Liver (tissue), 3 donors: ENCODE measurements at regions not wholly inside any gene's neighbourhood (a gene's known extent, or its start where the extent isn't known, plus 50 kb on each side); places are given as distances from the start of the nearest gene placed in this dataset.

Source experiments
- EGR1 ChIP-seq, 2 donors: IDR thresholded peaks; 2 replicates each; pipeline ENCODE4 v1.6.1; 2016 to 2018; ENCODE audit warnings: antibody characterized with exemption in 2 of 2, low read depth in 2 of 2
- FOXA1 ChIP-seq: IDR thresholded peaks from 2 replicates; pipeline ENCODE4 v1.6.1; 2016; ENCODE audit warnings: antibody characterized with exemption
- GABPA ChIP-seq, 2 donors: IDR thresholded peaks in 1 of 2; conservative IDR thresholded peaks in 1 of 2; 2 replicates each; pipeline ENCODE4 v1.6.1; 2016; ENCODE audit warnings: antibody characterized with exemption in 2 of 2, mild to moderate bottlenecking in 1 of 2, moderate library complexity in 1 of 2
- HNF4G ChIP-seq: IDR thresholded peaks from 2 replicates; pipeline ENCODE4 v1.6.1; 2016; ENCODE audit warnings: antibody characterized with exemption
- JUND ChIP-seq, 2 donors: IDR thresholded peaks; 2 replicates each; pipeline ENCODE4 v1.6.1; 2016; ENCODE audit warnings: antibody characterized with exemption in 2 of 2
- RXRA ChIP-seq, 2 donors: IDR thresholded peaks; 2 replicates each; pipeline ENCODE4 v1.6.1; 2017 to 2018; ENCODE audit warnings: antibody characterized with exemption in 2 of 2, mild to moderate bottlenecking in 1 of 2
- SP1 ChIP-seq: IDR thresholded peaks from 2 replicates; pipeline ENCODE4 v1.6.1; 2018; ENCODE audit warnings: antibody characterized with exemption, mild to moderate bottlenecking
- TAF1 ChIP-seq: conservative IDR thresholded peaks from 2 replicates; pipeline ENCODE4 v1.6.1; 2016; ENCODE audit warnings: antibody characterized with exemption, mild to moderate bottlenecking
- TF ChIP-seq, protein P1 (sequence below): fragments of 150-350 bp; IDR thresholded peaks from 2 replicates; pipeline ENCODE4 v1.5.1; 2017; ENCODE audit warnings: improper control_type of control experiment, low read depth, low read length; ENCODE audit not compliant: missing input control
- TF ChIP-seq, protein P2 (sequence below): IDR thresholded peaks from 2 replicates; pipeline ENCODE4 v1.6.1; 2016; ENCODE audit warnings: antibody characterized with exemption
- TF ChIP-seq, protein P3 (sequence below): IDR thresholded peaks from 2 replicates; pipeline ENCODE4 v1.6.1; 2016; ENCODE audit warnings: antibody characterized with exemption
- TF ChIP-seq, protein P4 (sequence below): IDR thresholded peaks from 2 replicates; pipeline ENCODE4 v1.6.1; 2016; ENCODE audit warnings: antibody characterized with exemption, mild to moderate bottlenecking
- TF ChIP-seq, protein P5 (sequence below): IDR thresholded peaks from 2 replicates; pipeline ENCODE4 v1.6.1; 2016; ENCODE audit warnings: antibody characterized with exemption
- donor health status: healthy.
- donor health status: healthy.

DNA sequence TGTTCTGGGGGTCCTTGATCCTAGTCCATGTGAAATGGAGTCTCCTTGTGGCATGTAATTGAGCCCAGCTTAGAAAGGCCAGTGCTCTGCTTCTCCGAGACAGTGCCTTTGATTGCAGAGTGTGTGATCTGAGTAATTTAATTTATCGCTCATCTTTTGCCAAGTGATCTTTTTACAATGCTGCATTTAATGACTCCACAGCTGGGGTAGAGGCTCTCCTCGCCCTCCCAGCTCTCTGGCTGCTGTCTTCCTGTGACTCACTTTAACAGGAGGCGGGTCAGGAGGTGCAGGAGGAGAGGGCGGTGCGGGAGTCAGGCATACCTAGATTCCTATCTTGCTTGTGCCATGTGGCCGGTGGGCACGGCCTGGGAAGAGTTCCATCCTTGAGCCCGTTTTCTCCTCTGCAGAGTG lies 113.4 kb upstream of the FOXF1 start:
- TF ChIP-seq, protein P1, sequence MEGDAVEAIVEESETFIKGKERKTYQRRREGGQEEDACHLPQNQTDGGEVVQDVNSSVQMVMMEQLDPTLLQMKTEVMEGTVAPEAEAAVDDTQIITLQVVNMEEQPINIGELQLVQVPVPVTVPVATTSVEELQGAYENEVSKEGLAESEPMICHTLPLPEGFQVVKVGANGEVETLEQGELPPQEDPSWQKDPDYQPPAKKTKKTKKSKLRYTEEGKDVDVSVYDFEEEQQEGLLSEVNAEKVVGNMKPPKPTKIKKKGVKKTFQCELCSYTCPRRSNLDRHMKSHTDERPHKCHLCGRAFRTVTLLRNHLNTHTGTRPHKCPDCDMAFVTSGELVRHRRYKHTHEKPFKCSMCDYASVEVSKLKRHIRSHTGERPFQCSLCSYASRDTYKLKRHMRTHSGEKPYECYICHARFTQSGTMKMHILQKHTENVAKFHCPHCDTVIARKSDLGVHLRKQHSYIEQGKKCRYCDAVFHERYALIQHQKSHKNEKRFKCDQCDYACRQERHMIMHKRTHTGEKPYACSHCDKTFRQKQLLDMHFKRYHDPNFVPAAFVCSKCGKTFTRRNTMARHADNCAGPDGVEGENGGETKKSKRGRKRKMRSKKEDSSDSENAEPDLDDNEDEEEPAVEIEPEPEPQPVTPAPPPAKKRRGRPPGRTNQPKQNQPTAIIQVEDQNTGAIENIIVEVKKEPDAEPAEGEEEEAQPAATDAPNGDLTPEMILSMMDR = no peak
- no peak for TF ChIP-seq TAF1
- TF ChIP-seq, protein P2, sequence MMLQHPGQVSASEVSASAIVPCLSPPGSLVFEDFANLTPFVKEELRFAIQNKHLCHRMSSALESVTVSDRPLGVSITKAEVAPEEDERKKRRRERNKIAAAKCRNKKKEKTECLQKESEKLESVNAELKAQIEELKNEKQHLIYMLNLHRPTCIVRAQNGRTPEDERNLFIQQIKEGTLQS = no peak
- no peak for TF ChIP-seq JUND (IDR thresholded peaks at IDR 0.05)
- no peak for TF ChIP-seq EGR1 (IDR thresholded peaks at IDR 0.05; ENCODE audit: low read depth in 2 of 2)
- no peak for TF ChIP-seq HNF4G
- no peak for TF ChIP-seq RXRA (IDR thresholded peaks at IDR 0.05)
- no peak for TF ChIP-seq GABPA (IDR thresholded peaks at IDR 0.05 in 1 of 2, conservative IDR thresholded peaks at IDR 0.05 in 1 of 2)
- TF ChIP-seq, protein P3, sequence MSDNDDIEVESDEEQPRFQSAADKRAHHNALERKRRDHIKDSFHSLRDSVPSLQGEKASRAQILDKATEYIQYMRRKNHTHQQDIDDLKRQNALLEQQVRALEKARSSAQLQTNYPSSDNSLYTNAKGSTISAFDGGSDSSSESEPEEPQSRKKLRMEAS = no peak
- TF ChIP-seq, protein P4, sequence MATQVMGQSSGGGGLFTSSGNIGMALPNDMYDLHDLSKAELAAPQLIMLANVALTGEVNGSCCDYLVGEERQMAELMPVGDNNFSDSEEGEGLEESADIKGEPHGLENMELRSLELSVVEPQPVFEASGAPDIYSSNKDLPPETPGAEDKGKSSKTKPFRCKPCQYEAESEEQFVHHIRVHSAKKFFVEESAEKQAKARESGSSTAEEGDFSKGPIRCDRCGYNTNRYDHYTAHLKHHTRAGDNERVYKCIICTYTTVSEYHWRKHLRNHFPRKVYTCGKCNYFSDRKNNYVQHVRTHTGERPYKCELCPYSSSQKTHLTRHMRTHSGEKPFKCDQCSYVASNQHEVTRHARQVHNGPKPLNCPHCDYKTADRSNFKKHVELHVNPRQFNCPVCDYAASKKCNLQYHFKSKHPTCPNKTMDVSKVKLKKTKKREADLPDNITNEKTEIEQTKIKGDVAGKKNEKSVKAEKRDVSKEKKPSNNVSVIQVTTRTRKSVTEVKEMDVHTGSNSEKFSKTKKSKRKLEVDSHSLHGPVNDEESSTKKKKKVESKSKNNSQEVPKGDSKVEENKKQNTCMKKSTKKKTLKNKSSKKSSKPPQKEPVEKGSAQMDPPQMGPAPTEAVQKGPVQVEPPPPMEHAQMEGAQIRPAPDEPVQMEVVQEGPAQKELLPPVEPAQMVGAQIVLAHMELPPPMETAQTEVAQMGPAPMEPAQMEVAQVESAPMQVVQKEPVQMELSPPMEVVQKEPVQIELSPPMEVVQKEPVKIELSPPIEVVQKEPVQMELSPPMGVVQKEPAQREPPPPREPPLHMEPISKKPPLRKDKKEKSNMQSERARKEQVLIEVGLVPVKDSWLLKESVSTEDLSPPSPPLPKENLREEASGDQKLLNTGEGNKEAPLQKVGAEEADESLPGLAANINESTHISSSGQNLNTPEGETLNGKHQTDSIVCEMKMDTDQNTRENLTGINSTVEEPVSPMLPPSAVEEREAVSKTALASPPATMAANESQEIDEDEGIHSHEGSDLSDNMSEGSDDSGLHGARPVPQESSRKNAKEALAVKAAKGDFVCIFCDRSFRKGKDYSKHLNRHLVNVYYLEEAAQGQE = no peak
- TF ChIP-seq SP1 = no peak
- no peak for TF ChIP-seq FOXA1
- TF ChIP-seq, protein P5, sequence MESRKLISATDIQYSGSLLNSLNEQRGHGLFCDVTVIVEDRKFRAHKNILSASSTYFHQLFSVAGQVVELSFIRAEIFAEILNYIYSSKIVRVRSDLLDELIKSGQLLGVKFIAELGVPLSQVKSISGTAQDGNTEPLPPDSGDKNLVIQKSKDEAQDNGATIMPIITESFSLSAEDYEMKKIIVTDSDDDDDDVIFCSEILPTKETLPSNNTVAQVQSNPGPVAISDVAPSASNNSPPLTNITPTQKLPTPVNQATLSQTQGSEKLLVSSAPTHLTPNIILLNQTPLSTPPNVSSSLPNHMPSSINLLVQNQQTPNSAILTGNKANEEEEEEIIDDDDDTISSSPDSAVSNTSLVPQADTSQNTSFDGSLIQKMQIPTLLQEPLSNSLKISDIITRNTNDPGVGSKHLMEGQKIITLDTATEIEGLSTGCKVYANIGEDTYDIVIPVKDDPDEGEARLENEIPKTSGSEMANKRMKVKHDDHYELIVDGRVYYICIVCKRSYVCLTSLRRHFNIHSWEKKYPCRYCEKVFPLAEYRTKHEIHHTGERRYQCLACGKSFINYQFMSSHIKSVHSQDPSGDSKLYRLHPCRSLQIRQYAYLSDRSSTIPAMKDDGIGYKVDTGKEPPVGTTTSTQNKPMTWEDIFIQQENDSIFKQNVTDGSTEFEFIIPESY = no peak
